Neural cell (in vitro differentiated cells): ENCODE measurements at regions not wholly inside any gene's neighbourhood (a gene's known extent, or its start where the extent isn't known, plus 50 kb on each side); places are given as distances from the start of the nearest gene placed in this dataset.

Experiments
- H2AFZ ChIP-seq: fragments of 200-600, 300-800 bp; sonication (generic), shearing (Covaris generic); 2 replicates; pipeline ENCODE4 v1.6.0; 2014; ENCODE audit warnings: low read depth, mild to moderate bottlenecking, antibody characterized with exemption, low read length, moderate library complexity
- H3F3A ChIP-seq: fragments of 200-600 bp; shearing (Covaris generic); 2 replicates; pipeline ENCODE4 v1.6.1; 2016; ENCODE audit warnings: mild to moderate bottlenecking, moderate library complexity, mixed read lengths, antibody characterized with exemption, low read length; ENCODE audit not compliant: insufficient read depth, poor library complexity, severe bottlenecking
- H3K27ac ChIP-seq: fragments of 200-600, 300-800 bp; sonication (generic), shearing (Covaris generic); 2 replicates; pipeline ENCODE4 v1.5.1; 2014; ENCODE audit warnings: mild to moderate bottlenecking, low read length, moderate library complexity
- H3K27me3 ChIP-seq: fragments of 300-800, 200-600 bp; sonication (generic), shearing (Covaris generic); 2 replicates; pipeline ENCODE4 v1.6.0; 2014; ENCODE audit warnings: mild to moderate bottlenecking, low read depth, low read length, moderate library complexity; ENCODE audit not compliant: insufficient read depth
- H3K36me3 ChIP-seq: fragments of 300-800, 200-600 bp; sonication (generic), shearing (Covaris generic); 2 replicates; pipeline ENCODE4 v1.5.1; 2014; ENCODE audit warnings: mild to moderate bottlenecking, antibody characterized with exemption, low read length, moderate library complexity; ENCODE audit not compliant: insufficient read depth
- H3K4me2 ChIP-seq: fragments of 300-800, 200-600 bp; sonication (generic), shearing (Covaris generic); 2 replicates; pipeline ENCODE4 v1.6.0; 2014; ENCODE audit warnings: mild to moderate bottlenecking, low read length
- H3K4me3 ChIP-seq: fragments of 300-800, 200-600 bp; sonication (generic), shearing (Covaris generic); 2 replicates; pipeline ENCODE4 v1.5.1; 2014; ENCODE audit warnings: mild to moderate bottlenecking, low read length, moderate library complexity
- H3K79me2 ChIP-seq: fragments of 200-600 bp; shearing (Covaris generic); replicated peaks from 2 replicates; pipeline ENCODE4 v1.6.0; 2014; ENCODE audit warnings: mild to moderate bottlenecking, low read length, moderate library complexity; ENCODE audit not compliant: insufficient read depth
- H3K9ac ChIP-seq: fragments of 300-800, 200-600 bp; sonication (generic), shearing (Covaris generic); 2 replicates; pipeline ENCODE4 v1.6.1; 2016; ENCODE audit warnings: mild to moderate bottlenecking, low read length, mixed read lengths
- H3K9me2 ChIP-seq: fragments of 200-600 bp; shearing (Covaris generic); 2 replicates; pipeline ENCODE4 v1.6.1; 2016; ENCODE audit warnings: mild to moderate bottlenecking, low read length, mixed read lengths; ENCODE audit not compliant: insufficient read depth
- H3K9me3 ChIP-seq: fragments of 200-600, 300-800 bp; sonication (generic), shearing (Covaris generic); 2 replicates; pipeline ENCODE4 v1.6.1; 2016; ENCODE audit warnings: mild to moderate bottlenecking, mixed run types, low read length, moderate library complexity, mixed read lengths
- H4K20me1 ChIP-seq: fragments of 200-600 bp; shearing (Covaris generic); 2 replicates; pipeline ENCODE4 v1.6.1; 2016; ENCODE audit warnings: mild to moderate bottlenecking, mixed run types; ENCODE audit not compliant: insufficient read depth
- EP300 ChIP-seq: fragments of 450-650 bp; conservative IDR thresholded peaks from 2 replicates; pipeline ENCODE4 v1.6.1; 2014; ENCODE audit warnings: antibody characterized with exemption, mild to moderate bottlenecking, moderate library complexity; ENCODE audit not compliant: poor library complexity, severe bottlenecking
- EZH2 ChIP-seq: fragments of 200-600, 300-800 bp; shearing (Covaris generic), sonication (generic); IDR thresholded peaks from 2 replicates; pipeline ENCODE4 v1.6.1; 2014; ENCODE audit warnings: antibody characterized with exemption, low read length, borderline replicate concordance, mild to moderate bottlenecking; ENCODE audit not compliant: insufficient read depth, poor library complexity, severe bottlenecking
- MXI1 ChIP-seq: fragments of 450-650 bp; conservative IDR thresholded peaks from 2 replicates; pipeline ENCODE4 v1.6.1; 2014; ENCODE audit warnings: antibody characterized with exemption, mild to moderate bottlenecking; ENCODE audit not compliant: poor library complexity, severe bottlenecking
- POLR2AphosphoS5 ChIP-seq: IDR thresholded peaks from 2 replicates; pipeline ENCODE4 v1.6.1; 2012
- RAD21 ChIP-seq: fragments of 450-650 bp; conservative IDR thresholded peaks from 2 replicates; pipeline ENCODE4 v1.6.1; 2014; ENCODE audit warnings: antibody characterized with exemption, mild to moderate bottlenecking, moderate library complexity
- SMC3 ChIP-seq: fragments of 450-650 bp; conservative IDR thresholded peaks from 2 replicates; pipeline ENCODE4 v1.6.1; 2014; ENCODE audit warnings: antibody characterized with exemption, mild to moderate bottlenecking, moderate library complexity; ENCODE audit not compliant: poor library complexity
- TAF1 ChIP-seq: IDR thresholded peaks from 2 replicates; pipeline ENCODE4 v1.6.1; 2012; ENCODE audit warnings: low read depth
- TF ChIP-seq, protein P1 (sequence below): fragments of 450-650 bp; IDR thresholded peaks from 2 replicates; pipeline ENCODE4 v1.5.1; 2014; ENCODE audit warnings: antibody characterized with exemption, mild to moderate bottlenecking, moderate library complexity; ENCODE audit not compliant: poor library complexity, severe bottlenecking
- TF ChIP-seq, protein P2 (sequence below): IDR thresholded peaks from 2 replicates; pipeline ENCODE4 v1.6.1; 2012; ENCODE audit warnings: borderline replicate concordance

DNA sequence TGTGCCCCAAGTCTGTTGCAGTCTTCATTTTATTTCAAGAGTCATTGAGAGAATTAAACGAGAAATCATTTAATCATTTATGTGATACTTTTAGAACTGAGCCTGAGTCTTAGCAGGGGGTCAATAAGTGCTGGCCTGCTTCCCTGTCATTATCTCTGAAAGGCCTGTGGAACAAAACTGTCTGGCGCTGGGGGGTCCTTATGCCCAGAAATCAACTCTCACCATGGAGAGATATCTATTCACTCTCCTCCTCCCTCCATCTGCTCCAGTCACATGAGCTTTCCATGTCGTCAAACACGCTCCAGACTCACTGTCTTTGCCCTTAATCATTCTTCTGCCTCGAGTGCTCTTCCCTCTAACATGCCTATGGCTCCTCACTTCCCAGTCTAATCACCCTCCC lies 136.8 kb downstream of the ESM1 start:
- Histone ChIP-seq H3F3A (no peaks in the 10 kb centered on the region), H3K27ac (no peak overlapping the region), H3K9me3 (no peaks in the 10 kb centered on the region), H3K36me3 (no peaks in the 10 kb centered on the region), H3K4me3 (no peak overlapping the region), H3K27me3 (no peaks in the 10 kb centered on the region), H3K9me2 (no peaks in the 10 kb centered on the region), H3K79me2 (no peaks in the 10 kb centered on the region), H2AFZ (no peak overlapping the region), H4K20me1 (no peaks in the 10 kb centered on the region), H3K4me2 (no peak overlapping the region), H3K9ac (no peak overlapping the region)
- TF ChIP-seq POLR2AphosphoS5 (no peak), SMC3 (no peak), MXI1 (no peak), TAF1 (no peak), EZH2 (no peak), EP300 (no peak), RAD21 (no peak)
- TF ChIP-seq, protein P1, sequence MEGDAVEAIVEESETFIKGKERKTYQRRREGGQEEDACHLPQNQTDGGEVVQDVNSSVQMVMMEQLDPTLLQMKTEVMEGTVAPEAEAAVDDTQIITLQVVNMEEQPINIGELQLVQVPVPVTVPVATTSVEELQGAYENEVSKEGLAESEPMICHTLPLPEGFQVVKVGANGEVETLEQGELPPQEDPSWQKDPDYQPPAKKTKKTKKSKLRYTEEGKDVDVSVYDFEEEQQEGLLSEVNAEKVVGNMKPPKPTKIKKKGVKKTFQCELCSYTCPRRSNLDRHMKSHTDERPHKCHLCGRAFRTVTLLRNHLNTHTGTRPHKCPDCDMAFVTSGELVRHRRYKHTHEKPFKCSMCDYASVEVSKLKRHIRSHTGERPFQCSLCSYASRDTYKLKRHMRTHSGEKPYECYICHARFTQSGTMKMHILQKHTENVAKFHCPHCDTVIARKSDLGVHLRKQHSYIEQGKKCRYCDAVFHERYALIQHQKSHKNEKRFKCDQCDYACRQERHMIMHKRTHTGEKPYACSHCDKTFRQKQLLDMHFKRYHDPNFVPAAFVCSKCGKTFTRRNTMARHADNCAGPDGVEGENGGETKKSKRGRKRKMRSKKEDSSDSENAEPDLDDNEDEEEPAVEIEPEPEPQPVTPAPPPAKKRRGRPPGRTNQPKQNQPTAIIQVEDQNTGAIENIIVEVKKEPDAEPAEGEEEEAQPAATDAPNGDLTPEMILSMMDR, result no peak
- TF ChIP-seq, protein P2, sequence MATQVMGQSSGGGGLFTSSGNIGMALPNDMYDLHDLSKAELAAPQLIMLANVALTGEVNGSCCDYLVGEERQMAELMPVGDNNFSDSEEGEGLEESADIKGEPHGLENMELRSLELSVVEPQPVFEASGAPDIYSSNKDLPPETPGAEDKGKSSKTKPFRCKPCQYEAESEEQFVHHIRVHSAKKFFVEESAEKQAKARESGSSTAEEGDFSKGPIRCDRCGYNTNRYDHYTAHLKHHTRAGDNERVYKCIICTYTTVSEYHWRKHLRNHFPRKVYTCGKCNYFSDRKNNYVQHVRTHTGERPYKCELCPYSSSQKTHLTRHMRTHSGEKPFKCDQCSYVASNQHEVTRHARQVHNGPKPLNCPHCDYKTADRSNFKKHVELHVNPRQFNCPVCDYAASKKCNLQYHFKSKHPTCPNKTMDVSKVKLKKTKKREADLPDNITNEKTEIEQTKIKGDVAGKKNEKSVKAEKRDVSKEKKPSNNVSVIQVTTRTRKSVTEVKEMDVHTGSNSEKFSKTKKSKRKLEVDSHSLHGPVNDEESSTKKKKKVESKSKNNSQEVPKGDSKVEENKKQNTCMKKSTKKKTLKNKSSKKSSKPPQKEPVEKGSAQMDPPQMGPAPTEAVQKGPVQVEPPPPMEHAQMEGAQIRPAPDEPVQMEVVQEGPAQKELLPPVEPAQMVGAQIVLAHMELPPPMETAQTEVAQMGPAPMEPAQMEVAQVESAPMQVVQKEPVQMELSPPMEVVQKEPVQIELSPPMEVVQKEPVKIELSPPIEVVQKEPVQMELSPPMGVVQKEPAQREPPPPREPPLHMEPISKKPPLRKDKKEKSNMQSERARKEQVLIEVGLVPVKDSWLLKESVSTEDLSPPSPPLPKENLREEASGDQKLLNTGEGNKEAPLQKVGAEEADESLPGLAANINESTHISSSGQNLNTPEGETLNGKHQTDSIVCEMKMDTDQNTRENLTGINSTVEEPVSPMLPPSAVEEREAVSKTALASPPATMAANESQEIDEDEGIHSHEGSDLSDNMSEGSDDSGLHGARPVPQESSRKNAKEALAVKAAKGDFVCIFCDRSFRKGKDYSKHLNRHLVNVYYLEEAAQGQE, result no peak

DNA sequence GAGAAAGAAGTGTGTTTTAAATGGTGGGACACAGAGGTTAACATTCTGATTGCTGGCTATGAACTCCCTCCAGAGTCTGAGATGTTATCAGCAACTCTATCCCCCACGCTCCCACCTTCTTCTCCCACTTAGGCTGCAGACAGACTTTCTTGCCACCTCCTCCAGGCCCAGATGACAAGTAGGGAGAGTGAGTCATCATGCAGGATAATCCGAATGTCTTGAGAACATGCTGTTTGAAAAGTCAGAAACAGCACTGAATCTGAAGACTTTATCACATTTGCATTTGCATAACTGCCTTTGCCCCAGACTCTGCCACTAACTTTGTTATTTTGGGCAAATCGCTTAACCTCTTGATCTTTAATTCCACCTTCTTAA lies 139.8 kb downstream of the ESM1 start:
- no peaks in the 10 kb centered on the region for H3K9me2 ChIP-seq
- H2AFZ ChIP-seq, result no peak overlapping the region
- no peaks in the 10 kb centered on the region for H3K79me2 ChIP-seq
- no peaks in the 10 kb centered on the region for H4K20me1 ChIP-seq
- no peaks in the 10 kb centered on the region for H3K9me3 ChIP-seq
- no peak overlapping the region for H3K9ac ChIP-seq
- TF ChIP-seq SMC3, result no peak
- TF ChIP-seq, protein P1, result no peak
- no peak for TF ChIP-seq RAD21
- no peak for TF ChIP-seq EZH2
- TF ChIP-seq, protein P2, result no peak
- no peak for TF ChIP-seq MXI1
- no peak for TF ChIP-seq EP300
- no peak for TF ChIP-seq POLR2AphosphoS5
- no peak for TF ChIP-seq TAF1
- H3F3A ChIP-seq, result no peaks in the 10 kb centered on the region
- no peaks in the 10 kb centered on the region for H3K36me3 ChIP-seq
- no peak overlapping the region for H3K4me3 ChIP-seq
- no peaks in the 10 kb centered on the region for H3K27me3 ChIP-seq
- no peak overlapping the region for H3K27ac ChIP-seq
- H3K4me2 ChIP-seq, result no peak overlapping the region
